Keratinocyte (primary cell): ENCODE measurements at regions not wholly inside any gene's neighbourhood (a gene's known extent, or its start where the extent isn't known, plus 50 kb on each side); places are given as distances from the start of the nearest gene placed in this dataset.

Experiments
- DNase-seq: peaks from one replicate; pipeline ENCODE4 v3.0.0-alpha.2; 2011; ENCODE audit warnings: low read depth, missing footprints, low spot score
- FAIRE-seq: peaks from 2 replicates; lab custom pipeline; 2011; peaks lifted over from hg19 to GRCh38; lab: Jason Lieb, UNC
- H2AFZ ChIP-seq: 2 replicates; pipeline ENCODE4 v1.6.0; 2012; ENCODE audit warnings: low read length, control low read depth, inconsistent platforms; ENCODE audit not compliant: control insufficient read depth
- H3K27ac ChIP-seq: 2 replicates; pipeline ENCODE4 v1.5.1; 2011; ENCODE audit warnings: low read length; ENCODE audit not compliant: control insufficient read depth, insufficient read depth
- H3K27me3 ChIP-seq: 3 replicates; pipeline ENCODE4 v1.6.0; 2011; ENCODE audit warnings: low read length; ENCODE audit not compliant: control insufficient read depth, insufficient read depth; ENCODE audit errors: extremely low read depth
- H3K36me3 ChIP-seq, 2 experiments: 2 replicates in 1 of 2; 3 replicates in 1 of 2; pipeline ENCODE4 v1.5.1; 2011; ENCODE audit warnings: low read length in 2 of 2, mild to moderate bottlenecking in 1 of 2; ENCODE audit not compliant: control insufficient read depth in 2 of 2, insufficient read depth in 2 of 2; ENCODE audit errors: extremely low read depth in 1 of 2
- H3K4me1 ChIP-seq: 3 replicates; pipeline ENCODE4 v1.5.1; 2011; ENCODE audit warnings: low read length; ENCODE audit not compliant: control insufficient read depth, insufficient read depth; ENCODE audit errors: extremely low read depth
- H3K4me2 ChIP-seq: 3 replicates; pipeline ENCODE4 v1.6.0; 2011; ENCODE audit warnings: low read depth, low read length; ENCODE audit not compliant: control insufficient read depth, insufficient read depth; ENCODE audit errors: extremely low read depth
- H3K4me3 ChIP-seq, 3 experiments: fragments of 200-600 bp in 1 of 3; sonication (generic) in 1 of 3; 2 replicates in 2 of 3; 3 replicates in 1 of 3; pipeline ENCODE4 v1.5.1; 2011 to 2016; ENCODE audit warnings: low read length in 3 of 3, mild to moderate bottlenecking in 3 of 3, control low read depth in 2 of 3, inconsistent platforms in 1 of 3, low read depth in 1 of 3, mixed read lengths in 1 of 3, mixed run types in 1 of 3, moderate library complexity in 1 of 3; ENCODE audit not compliant: control insufficient read depth in 2 of 3, insufficient read depth in 2 of 3; ENCODE audit errors: extremely low read depth in 1 of 3
- H3K79me2 ChIP-seq: 2 replicates; pipeline ENCODE4 v1.6.0; 2012; ENCODE audit warnings: low read length; ENCODE audit not compliant: control insufficient read depth, insufficient read depth
- H3K9ac ChIP-seq: 3 replicates; pipeline ENCODE4 v1.6.0; 2011; ENCODE audit warnings: low read length; ENCODE audit not compliant: control insufficient read depth, insufficient read depth; ENCODE audit errors: extremely low read depth
- H3K9me1 ChIP-seq: 3 replicates; pipeline ENCODE4 v1.6.0; 2011; ENCODE audit warnings: low read length; ENCODE audit not compliant: control insufficient read depth, insufficient read depth; ENCODE audit errors: extremely low read depth
- H3K9me3 ChIP-seq: 2 replicates; pipeline ENCODE4 v1.5.1; 2012; ENCODE audit warnings: low read depth, low read length; ENCODE audit not compliant: control insufficient read depth
- H4K20me1 ChIP-seq: 3 replicates; pipeline ENCODE4 v1.6.0; 2011; ENCODE audit warnings: low read length; ENCODE audit not compliant: control insufficient read depth, insufficient read depth; ENCODE audit errors: extremely low read depth
- EZH2 ChIP-seq: IDR thresholded peaks from one replicate; pipeline ENCODE4 v1.6.1; 2012; ENCODE audit warnings: inconsistent platforms, mild to moderate bottlenecking, low read length, moderate library complexity
- dilution Hi-C: fragments of 300-500 bp; cut with MboI; formaldehyde crosslinking; loops from one replicate; pipeline ENCODE4 v1.7.0; 2020; ENCODE audit warnings: low sequenced_read_pairs; ENCODE audit not compliant: extremely low pct_ligation_motif_present
- TF ChIP-seq, protein P1 (sequence below), 3 experiments: IDR thresholded peaks in 1 of 3; conservative IDR thresholded peaks in 1 of 3; optimal IDR thresholded peaks in 1 of 3; 2 replicates in 2 of 3; 3 replicates in 1 of 3; pipeline versions ENCODE3 to v1.5.1; 2011; ENCODE audit warnings: low read length in 3 of 3, mild to moderate bottlenecking in 3 of 3, moderate library complexity in 2 of 3, control low read depth in 1 of 3, inconsistent platforms in 1 of 3; ENCODE audit not compliant: insufficient read depth in 2 of 3; ENCODE audit errors: extremely low read depth in 1 of 3

DNA sequence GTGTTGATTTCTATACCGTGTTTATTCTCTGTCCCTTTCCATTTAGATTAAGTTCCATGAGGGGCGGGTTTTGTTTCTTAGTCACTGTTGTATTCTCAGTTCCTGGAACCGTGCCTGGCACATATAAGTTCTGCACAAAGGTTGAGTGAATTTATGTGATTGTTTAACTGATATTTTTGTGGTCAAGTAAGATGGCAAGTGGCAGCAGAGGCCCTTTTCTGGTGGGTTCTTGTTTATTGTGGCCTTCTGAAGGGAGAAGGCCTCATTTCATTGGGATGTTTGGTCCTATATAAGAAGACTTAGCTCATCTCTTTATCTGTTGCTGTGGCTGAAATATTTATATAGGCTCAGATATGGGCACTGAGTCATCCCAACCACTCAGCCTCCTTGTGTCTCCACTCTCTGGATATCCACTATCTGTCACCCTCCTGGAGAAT is 262.5 kb downstream of the PSAT1 start:
- Histone ChIP-seq H3K79me2 (no peaks in the 10 kb centered on the region), H3K9ac (no peak overlapping the region), H3K9me1 (no peaks in the 10 kb centered on the region), H3K4me3 (no peak overlapping the region), H3K4me2 (no peak overlapping the region), H3K27ac (no peak overlapping the region), H3K4me1 (no peaks in the 10 kb centered on the region), H2AFZ (no peak overlapping the region), H3K36me3 (no peaks in the 10 kb centered on the region), H3K9me3 (no peaks in the 10 kb centered on the region), H4K20me1 (no peaks in the 10 kb centered on the region), H3K27me3 (no peaks in the 10 kb centered on the region)
- DNase-seq (no peak), FAIRE-seq (no peak)
- dilution Hi-C loops = no loop called here
- no peak for TF ChIP-seq EZH2
- TF ChIP-seq, protein P1, sequence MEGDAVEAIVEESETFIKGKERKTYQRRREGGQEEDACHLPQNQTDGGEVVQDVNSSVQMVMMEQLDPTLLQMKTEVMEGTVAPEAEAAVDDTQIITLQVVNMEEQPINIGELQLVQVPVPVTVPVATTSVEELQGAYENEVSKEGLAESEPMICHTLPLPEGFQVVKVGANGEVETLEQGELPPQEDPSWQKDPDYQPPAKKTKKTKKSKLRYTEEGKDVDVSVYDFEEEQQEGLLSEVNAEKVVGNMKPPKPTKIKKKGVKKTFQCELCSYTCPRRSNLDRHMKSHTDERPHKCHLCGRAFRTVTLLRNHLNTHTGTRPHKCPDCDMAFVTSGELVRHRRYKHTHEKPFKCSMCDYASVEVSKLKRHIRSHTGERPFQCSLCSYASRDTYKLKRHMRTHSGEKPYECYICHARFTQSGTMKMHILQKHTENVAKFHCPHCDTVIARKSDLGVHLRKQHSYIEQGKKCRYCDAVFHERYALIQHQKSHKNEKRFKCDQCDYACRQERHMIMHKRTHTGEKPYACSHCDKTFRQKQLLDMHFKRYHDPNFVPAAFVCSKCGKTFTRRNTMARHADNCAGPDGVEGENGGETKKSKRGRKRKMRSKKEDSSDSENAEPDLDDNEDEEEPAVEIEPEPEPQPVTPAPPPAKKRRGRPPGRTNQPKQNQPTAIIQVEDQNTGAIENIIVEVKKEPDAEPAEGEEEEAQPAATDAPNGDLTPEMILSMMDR (optimal IDR thresholded peaks at IDR 0.05 in 1 of 3, IDR thresholded peaks at IDR 0.05 in 1 of 3, conservative IDR thresholded peaks at IDR 0.05 in 1 of 3; ENCODE audit: extremely low read depth in 1 of 3, insufficient read depth in 2 of 3, low read length in 3 of 3) = no peak

DNA sequence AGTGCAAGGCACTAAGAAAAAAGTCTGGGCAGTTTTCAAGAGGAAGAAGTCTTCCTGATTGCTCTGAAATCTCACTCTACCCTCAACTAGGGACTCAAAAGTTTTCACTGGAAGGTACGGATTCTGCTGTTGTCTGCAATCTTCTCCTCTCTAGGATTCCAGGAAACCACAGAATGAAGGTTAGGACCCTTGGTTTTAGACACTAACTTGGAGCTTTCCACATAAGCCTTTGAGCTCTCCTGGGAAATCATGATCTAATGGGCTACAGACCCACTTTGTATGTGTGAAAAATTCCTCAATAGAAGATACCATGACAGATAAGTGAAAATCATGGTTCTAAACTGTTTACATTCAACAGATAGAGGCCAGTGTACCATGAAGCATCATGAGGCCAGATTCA is 265.1 kb downstream of the PSAT1 start:
- FAIRE-seq (no peak), DNase-seq (no peak)
- no peaks in the 10 kb centered on the region for H3K36me3 ChIP-seq
- TF ChIP-seq, protein P1 (optimal IDR thresholded peaks at IDR 0.05 in 1 of 3, IDR thresholded peaks at IDR 0.05 in 1 of 3, conservative IDR thresholded peaks at IDR 0.05 in 1 of 3; ENCODE audit: extremely low read depth in 1 of 3, insufficient read depth in 2 of 3, low read length in 3 of 3) = no peak
- TF ChIP-seq EZH2 = no peak
- H3K4me2 ChIP-seq = no peak overlapping the region
- no peak overlapping the region for H3K4me3 ChIP-seq
- no peaks in the 10 kb centered on the region for H3K4me1 ChIP-seq
- no peaks in the 10 kb centered on the region for H4K20me1 ChIP-seq
- dilution Hi-C loops = no loop called here
- no peak overlapping the region for H3K9ac ChIP-seq
- H3K27ac ChIP-seq = no peak overlapping the region
- no peaks in the 10 kb centered on the region for H3K9me3 ChIP-seq
- H2AFZ ChIP-seq = no peak overlapping the region
- no peaks in the 10 kb centered on the region for H3K27me3 ChIP-seq
- no peaks in the 10 kb centered on the region for H3K79me2 ChIP-seq
- H3K9me1 ChIP-seq = no peaks in the 10 kb centered on the region
